HG02678 (cell line): ENCODE measurements at regions not wholly inside any gene's neighbourhood (a gene's known extent, or its start where the extent isn't known, plus 50 kb on each side); places are given as distances from the start of the nearest gene placed in this dataset.
"Not testable (repeated sequence)": the region's sequence is repeated elsewhere in the genome, so short reads cannot be mapped to it uniquely, and the experiment has no call there.

Experiments used
- ATAC-seq: cut with Tn5 transposase; IDR thresholded peaks from one replicate; pipeline ENCODE4 v1.9.1; 2021; ENCODE audit warnings: mild to moderate bottlenecking, moderate library complexity; ENCODE audit not compliant: unreplicated experiment

DNA sequence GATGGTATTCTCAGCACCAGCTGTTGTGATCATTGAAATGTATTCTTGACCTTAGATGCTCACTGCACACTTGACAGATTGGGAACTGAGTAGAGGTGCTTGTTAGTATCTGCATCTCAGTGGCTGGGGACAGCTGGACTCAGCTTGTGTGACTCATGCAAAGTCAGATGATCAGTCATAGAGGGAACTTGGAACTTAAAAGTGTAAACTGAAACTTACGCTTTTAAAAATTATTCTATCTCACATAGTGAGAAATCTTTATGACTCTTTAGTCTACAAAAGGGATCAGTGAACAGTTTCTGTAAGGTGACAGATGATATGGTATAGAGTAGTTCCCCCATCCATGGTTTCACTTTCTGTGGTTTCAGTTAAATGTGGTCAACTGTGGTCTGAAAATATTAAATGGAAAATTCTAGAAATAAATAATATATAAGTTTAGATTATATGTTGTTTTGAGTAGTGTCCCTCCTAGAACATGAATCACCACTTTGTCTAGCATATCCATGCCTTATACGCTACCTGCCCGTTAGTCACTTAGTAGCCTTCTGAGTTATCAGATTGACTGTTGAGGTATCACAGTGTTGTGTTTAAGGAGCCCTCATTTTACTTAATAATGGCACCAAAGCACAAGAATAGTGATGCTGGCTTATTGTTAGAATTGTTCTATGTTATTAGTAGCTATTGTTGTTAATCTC lies 135.6 kb upstream of the ZNF658 start:
- peak; percentile 99 for ATAC-seq

DNA sequence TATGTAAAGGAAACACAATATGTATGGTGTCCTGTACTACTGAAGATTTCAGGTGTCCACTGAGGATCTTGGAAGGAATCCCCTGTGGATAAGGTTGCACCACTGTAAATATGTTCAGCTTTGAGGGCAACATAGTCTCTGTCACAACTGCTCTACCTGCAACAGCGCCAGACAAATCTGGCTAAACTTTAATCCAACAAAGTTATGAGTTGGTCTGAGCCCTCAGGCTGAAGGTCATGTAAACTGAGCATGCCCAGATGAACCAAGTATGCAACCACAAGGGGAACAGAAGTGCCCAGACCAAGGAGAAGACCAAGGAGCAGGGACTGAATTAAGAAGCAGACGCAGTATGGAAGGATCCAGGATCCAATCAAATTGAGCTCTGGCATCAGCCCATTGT lies 135.0 kb upstream of the ZNF658 start:
- ATAC-seq: not testable (repeated sequence)

DNA sequence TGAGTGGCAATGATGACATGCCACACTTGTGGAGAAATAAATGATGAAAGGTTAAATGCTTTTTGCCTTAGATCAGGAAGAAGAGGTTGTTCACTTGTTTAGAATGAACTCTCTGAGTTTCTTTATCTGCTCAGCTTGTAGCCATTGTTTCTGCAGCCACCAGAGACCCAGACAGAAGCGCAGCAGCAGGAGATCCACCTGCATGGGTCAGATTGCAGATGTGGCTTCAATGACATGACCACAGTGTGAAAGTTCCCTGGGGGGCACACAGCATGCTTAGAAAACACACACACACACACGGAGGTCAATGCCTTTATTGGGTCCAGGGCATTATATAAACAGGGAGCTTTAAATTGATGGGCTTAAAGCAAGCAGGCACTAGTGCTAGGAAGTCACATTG lies 129.0 kb upstream of the ZNF658 start:
- not testable (repeated sequence) for ATAC-seq

DNA sequence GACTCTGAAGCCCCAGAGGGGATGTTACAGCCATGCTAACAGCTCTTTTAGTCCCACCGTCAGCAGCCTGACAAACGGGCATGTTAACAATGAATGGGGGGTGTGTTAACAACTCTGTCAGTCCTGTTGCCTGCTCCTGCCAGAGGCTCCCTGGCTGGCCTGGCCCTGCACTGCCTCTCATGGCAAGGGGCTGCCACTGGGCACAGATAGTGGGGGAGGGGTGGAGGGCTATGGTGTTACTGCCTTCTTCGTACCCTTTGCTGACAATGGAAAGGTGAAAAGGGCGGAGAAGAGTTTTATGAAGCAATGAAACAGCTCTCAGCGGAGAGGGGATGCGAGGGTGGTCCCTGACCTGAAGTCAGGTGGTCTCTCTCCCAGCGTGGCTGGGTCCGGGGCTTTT lies 125.9 kb upstream of the ZNF658 start:
- not testable (repeated sequence) for ATAC-seq

DNA sequence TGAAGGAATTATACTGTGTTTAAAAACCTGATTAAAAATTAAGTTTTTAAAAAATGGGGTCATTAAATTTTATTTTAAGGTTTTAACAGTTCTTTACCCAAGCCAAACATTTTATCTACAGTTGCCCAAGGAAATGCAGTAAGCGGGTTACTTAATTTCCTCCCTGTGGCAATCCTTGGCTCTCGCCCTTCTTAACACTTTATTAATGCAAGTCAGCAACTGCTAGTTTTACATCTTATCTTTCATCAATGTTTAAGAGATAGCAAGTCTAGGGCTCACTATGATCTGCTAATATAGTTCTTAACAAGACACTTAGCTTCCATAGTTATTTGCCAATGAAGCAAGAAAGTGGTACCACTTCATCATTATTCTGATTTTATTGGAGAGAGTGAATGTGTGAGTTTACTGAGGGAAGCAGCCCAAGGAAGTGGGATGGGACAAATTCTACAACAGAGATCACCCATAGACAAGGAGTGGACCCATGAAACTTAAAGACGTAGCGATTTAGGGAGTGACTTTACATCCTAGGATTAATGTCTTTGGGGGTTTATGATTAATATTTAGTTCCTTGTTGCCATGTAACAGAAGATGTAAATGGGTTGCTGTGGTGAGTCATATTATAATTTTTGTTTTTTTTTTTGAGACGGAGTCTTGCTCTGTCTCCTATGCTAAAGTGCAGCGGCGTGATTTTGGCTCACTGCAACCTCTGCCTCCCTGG lies 120.4 kb upstream of the ZNF658 start:
- ATAC-seq: not testable (repeated sequence)

DNA sequence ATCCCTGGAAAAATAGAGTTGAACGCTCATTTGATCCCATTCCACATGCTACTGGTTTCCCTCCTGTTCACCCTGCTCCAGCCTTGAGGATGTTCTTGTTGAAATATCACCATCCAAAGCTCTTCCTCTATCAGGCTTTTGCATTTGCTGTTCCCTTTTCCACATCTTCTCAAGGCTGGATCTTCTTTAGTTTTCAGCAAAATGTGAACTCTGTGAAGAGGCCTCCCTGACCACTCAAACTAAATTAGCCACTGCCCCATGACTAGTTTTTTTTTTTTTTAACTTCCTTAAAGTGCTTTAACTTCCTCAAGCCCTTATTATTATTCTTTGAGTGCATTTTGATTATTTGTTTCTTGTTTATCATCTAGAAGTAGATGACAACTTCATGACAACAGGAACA lies 119.3 kb upstream of the ZNF658 start:
- not testable (repeated sequence) for ATAC-seq

DNA sequence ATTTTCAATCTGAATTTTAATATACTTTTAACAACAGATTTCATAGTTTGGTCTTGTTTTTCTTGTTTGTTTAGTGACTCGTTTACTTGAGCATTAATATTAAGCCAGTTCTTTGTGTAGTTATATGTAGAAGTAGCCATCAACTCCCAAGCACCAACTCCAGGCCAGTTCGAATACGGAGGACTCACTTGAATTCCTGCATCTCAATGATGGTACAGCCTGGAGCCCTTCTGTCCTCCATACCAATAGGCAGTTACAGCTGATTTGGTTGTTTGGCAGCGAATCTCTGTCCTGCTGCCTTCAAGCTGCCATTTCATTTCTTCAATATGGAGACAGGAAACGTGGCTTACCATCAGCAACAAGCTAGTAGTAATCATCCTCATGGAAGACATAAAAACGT lies 118.5 kb upstream of the ZNF658 start:
- ATAC-seq: not testable (repeated sequence)

DNA sequence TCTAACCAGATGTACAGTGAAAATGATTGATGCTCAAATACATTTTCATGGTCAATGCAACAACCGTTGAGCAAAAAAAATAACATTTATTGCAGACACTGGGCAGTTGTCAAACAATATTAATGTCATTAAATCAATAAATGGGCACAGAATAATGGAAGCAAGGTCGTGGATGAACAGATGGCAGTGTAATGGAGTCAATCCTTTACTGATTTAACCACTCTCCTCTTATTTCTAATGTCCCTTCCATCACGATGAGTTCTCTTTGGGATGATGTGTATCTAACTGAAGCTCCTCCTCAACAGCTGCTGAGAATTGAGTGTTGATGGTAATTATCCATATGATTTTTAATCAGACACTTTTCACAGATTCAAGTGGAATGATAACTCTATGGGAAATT lies 114.9 kb upstream of the ZNF658 start:
- not testable (repeated sequence) for ATAC-seq

DNA sequence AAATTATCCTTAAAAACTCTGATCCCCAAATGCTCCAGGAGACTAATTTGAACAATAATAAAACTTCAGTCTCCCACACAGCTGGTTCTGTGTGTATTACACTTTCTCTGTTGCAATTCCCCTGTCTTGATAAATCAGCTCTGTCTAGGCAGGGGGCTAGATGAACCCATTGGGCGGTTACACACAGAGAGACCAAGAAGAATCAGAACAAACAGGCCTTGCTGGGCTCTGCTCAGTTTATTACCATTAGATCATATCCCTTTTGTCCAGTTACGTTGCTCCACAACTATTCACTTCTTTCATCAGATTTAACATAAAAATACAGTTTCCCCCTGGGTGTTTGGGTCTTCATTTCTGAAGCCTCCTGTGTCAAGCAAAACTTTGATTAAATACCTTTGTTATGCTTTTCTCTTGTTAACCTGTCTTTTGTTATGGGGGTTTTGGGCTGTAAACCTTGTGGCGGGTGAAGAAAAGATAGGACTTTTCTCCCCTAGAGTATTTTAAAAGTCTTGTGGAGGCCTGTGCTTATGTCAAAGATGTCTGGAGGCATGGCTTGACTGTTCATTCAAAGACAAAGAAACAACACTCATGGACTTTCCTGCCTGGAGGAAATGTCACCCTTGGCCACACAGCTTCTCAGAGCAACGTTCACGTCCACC lies 109.3 kb upstream of the ZNF658 start:
- not testable (repeated sequence) for ATAC-seq

DNA sequence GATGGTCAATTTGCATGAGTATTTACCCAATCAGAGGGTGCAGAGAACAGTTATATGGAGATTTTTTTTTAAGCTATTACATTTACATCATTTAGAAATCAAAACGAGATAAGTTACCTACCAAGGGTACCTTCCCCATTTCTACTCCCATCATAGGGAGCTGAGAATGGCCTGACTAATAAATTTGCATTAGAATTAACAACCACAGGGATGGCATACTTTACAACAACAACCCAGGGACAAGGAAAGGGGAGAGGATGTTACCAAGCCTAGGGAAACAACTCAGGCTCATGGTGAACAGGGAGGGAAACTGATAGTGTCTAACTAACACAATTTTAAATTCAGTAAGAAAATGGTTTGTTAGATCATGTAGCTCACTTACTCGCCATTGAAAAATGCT lies 105.8 kb upstream of the ZNF658 start:
- not testable (repeated sequence) for ATAC-seq

DNA sequence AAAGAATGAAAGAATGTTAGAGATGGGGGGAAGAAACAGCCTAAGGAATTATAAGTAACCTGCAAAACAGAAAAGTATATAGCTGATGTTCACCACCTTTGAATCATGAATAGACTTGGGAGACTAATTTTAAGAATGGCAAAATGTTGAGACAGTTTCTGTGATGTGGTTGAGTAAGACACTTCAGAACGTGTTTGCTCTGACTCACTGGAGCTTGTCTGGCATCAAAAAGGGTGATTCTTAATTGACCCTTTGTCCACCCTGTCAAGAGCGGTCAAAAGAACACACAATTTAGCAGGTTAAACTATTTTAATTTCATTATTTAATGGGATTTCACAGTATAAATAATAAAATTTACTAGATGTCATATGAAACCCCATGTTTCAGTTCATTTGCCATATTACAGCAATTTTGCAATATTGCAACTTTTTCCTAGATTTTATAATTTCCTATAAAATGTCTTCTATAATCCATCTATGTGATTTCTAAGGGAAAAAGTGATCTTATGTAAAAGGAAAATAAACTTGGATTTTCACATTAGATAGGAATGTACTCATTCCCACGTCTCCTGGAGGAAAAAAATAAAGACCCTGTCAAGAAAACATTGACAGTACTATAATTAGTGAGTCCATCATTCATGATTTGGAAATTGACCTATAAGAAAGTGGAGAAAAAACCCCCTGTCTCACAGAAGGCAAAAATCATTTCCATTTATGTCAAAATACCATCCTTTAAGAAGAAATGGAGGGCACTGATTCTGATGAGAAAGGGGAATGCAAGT lies 104.6 kb upstream of the ZNF658 start:
- ATAC-seq: not testable (repeated sequence)

DNA sequence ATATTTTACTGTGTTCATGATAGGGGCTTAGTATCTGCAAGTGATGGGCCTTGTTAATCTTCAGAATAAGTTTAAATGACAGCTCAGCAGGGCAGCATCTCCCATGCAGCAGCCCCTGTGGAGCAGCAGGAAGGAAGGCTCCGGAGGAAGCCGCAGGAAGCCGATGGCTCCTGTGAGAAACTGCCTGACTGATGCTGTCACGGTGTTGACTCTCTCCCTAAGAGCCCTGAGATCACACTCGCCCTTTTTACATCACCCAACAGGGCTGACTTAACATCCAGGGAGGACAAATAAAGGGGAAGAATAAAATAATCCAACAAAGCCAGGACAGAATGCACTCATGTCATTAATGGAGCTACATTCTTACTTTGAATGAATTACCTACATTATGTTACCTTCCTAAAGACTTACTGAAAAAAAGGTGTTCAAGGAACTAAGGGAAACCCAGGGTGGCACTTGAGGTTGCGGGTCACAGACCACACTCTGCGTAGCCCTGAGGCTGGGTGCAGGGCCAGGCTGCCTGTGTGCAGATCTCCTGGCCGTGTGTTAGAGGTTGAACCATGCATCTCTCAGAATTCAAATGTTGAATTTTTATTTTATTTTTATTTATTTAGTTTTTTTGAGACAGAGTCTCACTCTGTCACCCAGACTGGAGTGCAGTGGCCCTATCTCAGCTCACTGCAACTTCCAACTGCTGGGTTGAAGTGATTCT lies 102.5 kb upstream of the ZNF658 start:
- ATAC-seq: not testable (repeated sequence)

DNA sequence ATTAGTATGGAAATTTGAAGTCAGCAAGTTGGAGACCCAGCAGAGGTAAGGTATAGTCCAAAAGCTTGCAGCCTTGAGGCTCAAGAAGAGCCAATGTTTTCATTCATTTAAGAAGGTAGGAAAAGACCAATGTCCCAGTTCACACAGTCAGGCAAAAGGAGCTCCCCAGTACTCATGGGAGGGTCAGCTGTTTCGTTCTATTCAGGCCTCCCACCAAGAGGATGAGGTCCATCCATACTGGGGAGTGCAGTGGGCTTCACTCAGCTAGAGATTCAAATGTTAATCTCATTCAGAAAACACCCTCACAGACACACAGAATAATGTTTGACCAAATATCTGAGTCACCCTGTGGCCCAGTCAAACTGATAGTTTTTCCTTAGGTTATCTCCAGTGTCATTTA lies 96.9 kb upstream of the ZNF658 start:
- ATAC-seq: not testable (repeated sequence)

DNA sequence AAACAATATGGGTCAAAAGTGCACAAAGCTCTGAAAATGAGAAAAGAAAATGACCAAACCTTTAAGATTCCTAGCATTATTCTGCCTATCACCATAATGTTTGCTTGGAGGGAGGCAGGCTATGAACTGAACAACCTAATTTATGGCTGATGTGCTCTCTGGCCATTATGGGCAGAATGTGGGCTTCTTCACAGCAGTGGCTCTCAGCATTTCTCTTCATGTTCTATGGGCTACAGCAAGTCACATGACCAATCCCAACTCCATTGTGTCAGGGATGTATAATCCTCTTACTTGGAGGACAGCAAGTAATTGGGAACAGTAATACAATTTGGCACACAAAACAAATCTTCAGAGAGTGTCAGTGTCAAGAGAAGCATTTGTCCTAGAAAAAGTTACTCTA lies 90.3 kb upstream of the ZNF658 start:
- not testable (repeated sequence) for ATAC-seq

DNA sequence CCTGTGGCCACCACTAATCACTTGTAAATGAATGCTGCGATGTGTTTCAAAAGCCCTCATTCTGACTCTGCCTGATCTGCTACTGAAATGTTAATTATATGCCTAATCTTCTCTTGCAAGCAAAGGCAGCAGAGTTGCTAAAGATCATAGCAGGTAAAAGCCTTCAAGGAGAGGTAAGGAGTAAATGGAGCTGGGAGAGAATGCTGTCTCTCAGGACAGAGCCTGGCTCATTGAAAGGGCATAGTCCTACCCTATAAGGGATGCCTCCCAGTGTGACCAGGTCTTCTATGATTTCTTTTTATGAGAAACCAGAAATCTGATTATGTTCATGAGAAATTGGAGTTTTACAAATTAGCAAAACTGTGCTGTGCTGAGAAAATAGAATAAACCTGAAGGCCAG lies 88.2 kb upstream of the ZNF658 start:
- not testable (repeated sequence) for ATAC-seq

DNA sequence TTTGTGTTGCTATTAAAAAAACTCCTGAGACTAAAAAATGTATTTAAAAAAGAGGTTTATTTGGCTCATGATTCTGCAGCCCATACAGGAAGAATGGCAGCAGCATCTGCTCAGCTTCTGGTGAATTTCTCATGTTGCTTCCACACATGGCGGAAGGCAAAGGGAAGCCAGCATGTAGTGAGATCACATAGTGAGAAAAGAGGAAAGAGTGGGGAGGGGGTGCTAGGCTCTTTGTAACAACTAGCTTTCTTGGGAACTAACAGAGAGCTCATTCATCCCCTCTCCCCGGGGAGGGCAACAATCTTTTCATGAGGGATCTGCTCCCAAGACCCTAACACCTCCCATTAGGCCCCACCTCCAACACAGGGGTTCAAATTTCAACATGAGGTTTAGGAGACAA lies 87.6 kb upstream of the ZNF658 start:
- ATAC-seq: not testable (repeated sequence)

DNA sequence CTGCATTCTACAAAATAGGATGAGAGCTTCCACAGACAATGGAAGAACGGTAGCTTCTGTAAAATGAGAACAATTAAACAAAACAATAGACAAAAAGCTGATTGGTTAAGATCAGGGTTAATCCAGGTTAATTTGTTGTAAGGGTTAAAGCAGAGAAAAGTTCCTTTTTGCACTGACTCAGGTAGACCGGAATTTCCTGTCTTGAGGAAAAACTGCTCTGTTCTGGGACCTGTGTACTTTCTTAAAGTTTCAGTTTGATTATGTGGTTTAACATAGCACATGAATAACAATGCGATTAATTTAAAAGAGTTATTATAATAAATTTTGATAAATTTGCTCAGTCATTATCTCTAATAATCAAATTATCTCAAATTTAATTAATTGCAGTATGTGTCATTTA lies 86.5 kb upstream of the ZNF658 start:
- not testable (repeated sequence) for ATAC-seq

DNA sequence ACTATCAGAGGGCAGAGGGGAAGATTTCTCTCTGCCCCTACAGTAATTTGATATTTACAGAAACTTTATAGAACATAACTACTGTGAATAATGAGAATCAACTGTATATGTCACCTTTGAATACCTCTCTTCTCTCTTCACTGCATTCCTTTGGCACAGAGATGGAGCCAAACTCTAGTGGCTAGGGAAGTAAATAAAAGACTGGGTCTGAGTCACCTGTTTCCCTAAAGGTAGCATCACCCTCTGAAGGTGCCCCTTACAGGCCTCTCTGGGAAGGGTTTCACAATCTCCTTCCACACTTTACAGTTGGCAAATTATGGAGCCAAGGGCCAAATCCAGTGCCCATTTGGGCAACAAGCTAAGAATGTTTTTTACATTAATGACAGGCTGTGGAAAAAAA lies 81.0 kb upstream of the ZNF658 start:
- ATAC-seq: not testable (repeated sequence)

DNA sequence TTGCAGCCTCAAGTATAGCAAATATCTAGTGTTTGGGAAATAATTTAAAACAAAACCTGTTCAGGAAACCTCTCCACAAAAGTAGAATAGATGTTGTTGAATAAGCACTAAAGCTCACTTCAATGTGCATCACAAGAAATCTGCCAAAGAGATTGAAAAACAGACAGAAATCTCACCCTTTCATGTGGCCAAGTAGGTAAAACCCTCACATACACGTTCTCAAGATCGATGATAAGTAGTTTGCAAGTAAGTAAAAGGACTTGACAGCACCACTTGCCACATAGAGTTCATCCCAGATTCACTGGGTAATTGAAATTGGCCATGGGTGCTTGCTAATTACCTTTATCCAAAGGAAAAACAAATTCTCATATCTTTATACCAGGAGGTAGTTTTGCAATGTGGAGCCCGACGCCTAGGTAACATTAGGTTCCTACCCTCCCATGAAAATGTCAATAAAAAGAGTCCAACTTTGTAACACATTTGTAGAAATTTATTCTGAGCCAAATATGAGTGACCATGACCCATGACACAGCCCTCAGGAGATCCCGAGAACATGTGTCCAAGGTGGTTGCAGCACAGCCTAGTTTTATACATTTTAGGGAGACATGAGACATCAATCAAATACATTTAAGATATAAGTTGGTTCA lies 80.4 kb upstream of the ZNF658 start:
- not testable (repeated sequence) for ATAC-seq

DNA sequence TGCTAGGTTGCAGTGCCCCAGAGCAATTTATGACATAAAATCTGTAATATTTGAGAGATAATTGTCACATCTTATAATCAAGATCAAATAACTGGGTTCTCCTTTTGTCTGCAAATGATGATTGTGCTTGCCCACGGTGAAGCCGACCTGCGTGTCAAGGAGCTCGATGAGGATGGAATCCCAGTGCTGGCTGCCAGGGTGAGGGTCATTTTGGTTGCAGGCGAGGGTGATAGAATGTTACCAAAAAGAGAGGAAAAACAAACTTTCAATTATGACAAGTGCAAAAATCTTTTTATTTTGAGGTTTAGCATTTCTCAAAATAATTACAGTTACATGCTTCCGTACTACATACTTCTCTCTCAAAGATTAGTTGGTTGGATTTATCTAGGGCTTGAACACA lies 76.4 kb upstream of the ZNF658 start:
- ATAC-seq: not testable (repeated sequence)
